ENCODE measurements at regions not wholly inside any gene's neighbourhood (a gene's known extent, or its start where the extent isn't known, plus 50 kb on each side); places are given as distances from the start of the nearest gene placed in this dataset.

DNA sequence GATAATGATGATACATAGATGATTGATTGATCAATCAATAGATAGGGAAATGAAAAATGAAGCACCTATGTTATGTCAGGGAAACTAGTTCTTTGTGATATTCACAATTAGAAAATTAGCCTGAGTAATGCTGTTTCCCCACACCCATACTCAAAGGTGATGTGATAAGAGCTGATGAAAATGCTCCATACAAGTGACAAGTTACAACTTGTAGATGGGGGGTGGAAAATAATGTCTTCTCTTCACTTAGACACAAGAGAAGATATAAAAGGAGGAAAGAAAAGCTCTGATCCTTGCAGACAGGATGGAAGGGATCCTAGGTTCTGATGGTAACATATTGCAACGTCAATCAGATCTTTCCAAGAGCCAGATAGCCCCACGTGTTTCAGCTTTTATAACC is 365.9 kb downstream of the AKAIN1 start:
- TF ChIP-seq, protein P1, sequence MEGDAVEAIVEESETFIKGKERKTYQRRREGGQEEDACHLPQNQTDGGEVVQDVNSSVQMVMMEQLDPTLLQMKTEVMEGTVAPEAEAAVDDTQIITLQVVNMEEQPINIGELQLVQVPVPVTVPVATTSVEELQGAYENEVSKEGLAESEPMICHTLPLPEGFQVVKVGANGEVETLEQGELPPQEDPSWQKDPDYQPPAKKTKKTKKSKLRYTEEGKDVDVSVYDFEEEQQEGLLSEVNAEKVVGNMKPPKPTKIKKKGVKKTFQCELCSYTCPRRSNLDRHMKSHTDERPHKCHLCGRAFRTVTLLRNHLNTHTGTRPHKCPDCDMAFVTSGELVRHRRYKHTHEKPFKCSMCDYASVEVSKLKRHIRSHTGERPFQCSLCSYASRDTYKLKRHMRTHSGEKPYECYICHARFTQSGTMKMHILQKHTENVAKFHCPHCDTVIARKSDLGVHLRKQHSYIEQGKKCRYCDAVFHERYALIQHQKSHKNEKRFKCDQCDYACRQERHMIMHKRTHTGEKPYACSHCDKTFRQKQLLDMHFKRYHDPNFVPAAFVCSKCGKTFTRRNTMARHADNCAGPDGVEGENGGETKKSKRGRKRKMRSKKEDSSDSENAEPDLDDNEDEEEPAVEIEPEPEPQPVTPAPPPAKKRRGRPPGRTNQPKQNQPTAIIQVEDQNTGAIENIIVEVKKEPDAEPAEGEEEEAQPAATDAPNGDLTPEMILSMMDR (IDR thresholded peaks at IDR 0.05), result no peak
- TF ChIP-seq POLR2AphosphoS5 (IDR thresholded peaks at IDR 0.05) (no peak), EP300 (IDR thresholded peaks at IDR 0.05) (no peak)
